GM18907 (cell line): ENCODE measurements at regions not wholly inside any gene's neighbourhood (a gene's known extent, or its start where the extent isn't known, plus 50 kb on each side); places are given as distances from the start of the nearest gene placed in this dataset.
"Not testable (repeated sequence)": the region's sequence is repeated elsewhere in the genome, so short reads cannot be mapped to it uniquely, and the experiment has no call there.

Experiments used
- ATAC-seq: cut with Tn5 transposase; IDR thresholded peaks from one replicate; pipeline ENCODE4 v1.9.1; 2021; ENCODE audit warnings: mild to moderate bottlenecking, moderate library complexity; ENCODE audit not compliant: unreplicated experiment

DNA sequence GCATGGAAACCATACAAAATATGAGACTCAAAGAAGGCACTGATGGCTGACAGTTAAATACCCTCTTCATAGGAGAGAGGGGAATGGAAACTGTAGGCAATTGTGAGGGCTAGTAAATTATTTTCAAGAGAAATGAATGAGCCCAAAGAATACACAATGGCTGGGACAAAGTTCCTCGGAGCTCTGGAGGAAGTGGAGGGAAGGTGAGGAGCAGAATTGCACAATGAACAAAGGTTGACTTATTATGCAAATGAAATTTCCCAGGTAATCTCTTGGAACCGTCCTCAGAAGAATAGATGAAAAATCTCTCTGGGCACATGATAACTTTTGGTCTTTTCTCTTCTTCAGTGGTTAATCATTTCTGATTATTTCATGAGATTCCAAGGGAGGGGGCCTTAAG lies 202.6 kb upstream of the VCX start:
- ATAC-seq, result no peak

DNA sequence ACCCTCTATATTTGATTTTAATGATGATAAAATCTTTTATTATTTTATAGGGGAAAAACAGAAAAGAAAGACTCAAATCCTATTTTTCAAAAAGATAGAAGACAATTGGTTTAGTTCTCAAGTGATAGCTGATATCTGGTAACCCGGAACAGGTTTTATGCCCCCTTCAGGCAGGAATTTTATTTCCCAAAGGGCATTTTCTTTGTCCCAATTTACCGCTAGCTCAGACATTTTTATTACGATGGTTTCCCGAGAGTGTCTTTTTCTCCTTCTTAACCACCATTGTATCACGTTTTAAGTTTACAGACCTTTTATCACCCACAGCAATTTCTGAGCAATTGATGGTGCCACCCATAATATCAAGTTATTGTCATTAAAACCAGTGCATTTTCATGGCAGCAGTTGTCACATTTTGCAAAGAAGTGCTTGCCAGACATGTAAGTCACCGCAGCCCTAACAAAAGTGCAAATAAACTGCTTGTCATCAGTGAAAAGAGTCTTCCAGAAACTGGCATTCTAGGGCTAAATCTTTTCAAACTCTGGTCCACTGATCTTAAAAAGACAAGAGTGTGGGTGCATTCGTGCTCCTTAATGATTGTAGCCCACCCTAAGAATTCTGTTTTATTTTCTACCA lies 204.8 kb upstream of the VCX start:
- ATAC-seq, result no peak

DNA sequence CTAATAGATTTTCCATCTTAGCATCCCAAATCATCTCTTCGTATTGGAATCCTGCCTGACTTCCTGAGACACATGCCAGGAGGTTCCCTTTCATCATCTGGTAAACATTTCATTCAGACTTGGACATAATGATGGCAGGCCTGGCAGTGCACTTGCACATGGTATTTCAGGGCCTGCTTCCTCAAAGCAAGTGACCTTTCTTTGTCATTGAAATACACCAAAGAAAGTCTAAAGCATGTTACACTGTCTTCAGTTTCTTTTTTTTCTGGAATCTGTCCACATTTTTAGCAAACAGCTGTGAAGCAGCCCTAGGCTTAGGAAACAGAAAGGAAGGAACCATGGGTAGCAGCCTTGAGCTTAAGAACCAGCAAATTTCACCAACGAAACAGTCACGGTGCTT lies 205.9 kb upstream of the VCX start:
- ATAC-seq, result no peak

DNA sequence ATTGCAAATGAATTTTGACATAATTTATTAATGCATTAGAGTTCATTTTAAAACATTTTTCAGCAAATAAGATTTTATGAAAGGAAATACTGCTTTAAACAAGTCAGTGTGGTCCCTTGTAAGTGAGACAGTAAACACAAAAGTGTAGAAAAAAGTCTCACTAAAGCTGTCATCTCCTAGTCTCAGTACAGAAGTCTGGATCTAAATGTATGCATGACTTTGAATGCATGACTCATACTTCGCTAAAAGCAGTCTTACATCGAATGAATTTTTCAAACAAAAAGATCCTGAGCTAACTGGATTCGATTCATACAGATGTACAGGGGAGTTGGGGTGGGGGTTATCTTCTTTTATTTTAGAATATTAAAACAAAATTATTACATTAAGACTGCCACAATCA lies 207.4 kb upstream of the VCX start:
- no peak for ATAC-seq

DNA sequence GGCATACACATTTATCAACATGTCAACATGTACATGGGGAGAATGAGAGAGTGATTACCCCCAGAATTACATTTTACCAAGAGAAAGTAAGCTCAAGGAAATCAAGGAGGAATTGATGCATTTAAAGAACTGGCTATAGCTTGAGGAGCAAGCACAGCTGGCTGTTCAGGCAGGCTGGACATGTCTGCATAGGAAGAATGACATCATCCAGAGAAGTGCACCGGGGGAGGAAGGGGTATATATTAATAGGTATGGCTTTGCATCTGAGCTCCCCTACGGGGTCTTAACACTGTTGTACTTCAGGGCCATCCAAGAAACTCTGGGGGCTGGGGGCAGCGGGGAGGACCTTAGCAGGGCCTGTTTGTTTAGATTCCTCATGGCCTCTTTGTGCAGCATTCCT lies 222.4 kb upstream of the VCX start:
- ATAC-seq, result no peak

DNA sequence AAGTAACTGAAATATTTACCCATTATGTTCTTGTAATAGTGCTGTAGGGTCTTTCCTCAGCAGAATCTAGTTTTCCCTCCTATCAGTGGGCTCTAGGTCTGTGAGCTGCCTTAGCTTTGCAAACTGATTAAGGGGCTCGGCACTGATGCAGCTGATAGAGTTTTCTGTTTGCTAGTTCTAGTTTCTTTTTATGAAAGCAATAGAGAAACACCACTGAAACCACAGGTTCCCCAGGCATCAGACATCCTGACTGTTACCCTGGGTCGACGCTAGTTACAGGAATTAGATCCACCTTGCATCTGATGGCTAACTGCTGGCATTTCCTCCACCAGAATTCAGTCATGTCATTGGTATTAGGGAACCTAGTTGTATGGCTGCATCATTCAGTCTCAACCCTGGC lies 225.0 kb upstream of the VCX start:
- ATAC-seq, result no peak

DNA sequence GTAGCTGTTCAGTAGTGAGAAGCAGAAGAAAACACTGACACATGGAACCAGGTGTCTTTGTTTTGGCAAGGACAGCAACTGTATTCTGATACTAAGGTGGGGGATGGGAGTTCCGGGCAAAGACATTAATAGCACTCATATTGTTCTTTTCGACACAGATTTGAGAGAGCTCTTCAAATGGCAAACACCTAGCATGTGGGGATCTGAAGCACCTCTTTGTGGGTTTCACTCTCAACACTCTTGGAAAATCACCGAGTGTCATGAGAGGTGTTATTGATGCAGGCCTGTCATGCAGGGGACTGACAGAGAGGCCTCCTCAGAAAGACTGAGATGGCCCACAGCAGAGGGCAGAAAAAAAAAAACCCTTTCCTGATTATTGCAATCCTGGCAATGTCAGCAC lies 228.4 kb upstream of the VCX start:
- ATAC-seq, result no peak

DNA sequence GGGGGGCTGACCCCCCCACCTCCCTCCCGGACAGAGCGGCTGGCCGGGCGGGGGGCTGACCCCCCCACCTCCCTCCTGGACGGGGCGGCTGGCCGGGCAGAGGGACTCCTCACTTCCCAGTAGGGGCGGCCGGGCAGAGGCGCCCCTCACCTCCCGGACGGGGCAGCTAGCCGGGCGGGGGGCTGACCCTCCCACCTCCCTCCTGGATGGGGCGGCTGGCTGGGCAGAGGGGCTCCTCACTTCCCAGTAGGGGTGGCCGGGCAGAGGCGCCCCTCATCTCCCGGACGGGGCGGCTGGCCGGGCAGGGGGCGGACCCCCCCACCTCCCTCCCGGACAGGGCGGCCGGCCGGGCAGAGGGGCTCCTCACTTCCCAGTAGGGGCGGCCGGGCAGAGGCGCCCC lies 234.3 kb upstream of the VCX start:
- not testable (repeated sequence) for ATAC-seq

DNA sequence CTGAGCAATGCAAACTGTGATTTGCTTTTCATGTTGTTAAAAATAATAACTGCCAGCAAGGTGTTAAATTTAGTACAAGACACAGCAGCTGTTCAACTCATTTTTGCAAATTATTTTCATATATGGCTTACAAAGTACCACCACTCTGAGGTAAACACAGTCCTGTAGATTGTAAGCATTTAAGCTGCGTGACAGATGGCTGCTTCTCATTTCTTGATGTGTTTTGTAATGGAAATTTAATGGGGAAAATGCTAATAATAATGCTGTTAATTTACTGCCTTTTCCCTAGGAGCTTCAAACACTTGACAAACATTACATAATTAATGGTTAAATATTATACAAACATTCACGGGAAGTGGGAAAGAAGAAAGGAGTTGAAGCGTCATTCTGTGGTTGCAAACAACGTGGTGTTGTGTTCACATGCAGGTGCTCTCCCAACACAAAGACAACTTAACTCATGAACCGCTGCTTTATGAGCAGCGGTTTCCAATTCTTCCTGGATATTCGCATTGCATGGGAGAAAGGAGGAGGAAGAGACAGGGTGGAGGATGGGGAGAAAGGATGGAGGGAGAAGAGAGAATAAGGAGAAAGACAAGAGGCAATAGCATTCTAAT lies 236.8 kb upstream of the VCX start:
- no peak for ATAC-seq

DNA sequence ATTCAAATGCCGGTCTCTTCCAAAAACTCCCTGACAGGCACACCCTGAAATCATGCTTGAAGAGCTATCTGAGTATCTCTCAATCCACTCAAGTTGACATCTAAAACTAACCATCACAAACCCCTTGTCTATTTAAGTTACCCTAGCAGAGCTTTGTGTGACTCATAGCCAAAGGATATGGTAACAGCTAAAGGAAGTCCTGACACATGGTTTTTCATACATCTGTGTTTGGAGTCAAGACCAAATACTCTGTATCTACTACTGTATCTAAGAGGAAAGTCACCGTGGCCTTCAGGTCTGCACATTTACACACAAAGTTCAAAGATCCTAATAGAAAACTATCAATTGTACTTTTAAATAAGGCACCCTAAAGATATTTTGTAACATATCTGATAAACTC lies 239.6 kb upstream of the VCX start:
- ATAC-seq, result no peak

DNA sequence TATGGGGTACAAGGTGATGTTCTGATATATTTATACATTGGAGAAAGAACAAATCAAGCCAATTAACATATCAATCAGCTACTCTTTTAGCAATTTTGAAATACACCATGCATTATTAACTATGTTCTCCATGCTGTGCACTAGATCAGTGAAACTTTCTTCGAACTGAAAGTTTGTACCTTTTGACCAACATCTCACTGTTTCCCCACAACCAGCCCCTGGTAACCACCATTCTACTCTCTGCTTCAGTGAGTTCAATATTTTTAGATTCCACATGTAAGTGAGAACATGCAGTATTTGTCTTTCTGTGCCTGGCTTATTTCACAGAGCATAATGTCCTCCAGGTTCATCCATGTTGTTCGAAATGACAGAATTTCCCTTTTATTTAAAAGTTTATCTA lies 246.1 kb upstream of the VCX start:
- no peak for ATAC-seq

DNA sequence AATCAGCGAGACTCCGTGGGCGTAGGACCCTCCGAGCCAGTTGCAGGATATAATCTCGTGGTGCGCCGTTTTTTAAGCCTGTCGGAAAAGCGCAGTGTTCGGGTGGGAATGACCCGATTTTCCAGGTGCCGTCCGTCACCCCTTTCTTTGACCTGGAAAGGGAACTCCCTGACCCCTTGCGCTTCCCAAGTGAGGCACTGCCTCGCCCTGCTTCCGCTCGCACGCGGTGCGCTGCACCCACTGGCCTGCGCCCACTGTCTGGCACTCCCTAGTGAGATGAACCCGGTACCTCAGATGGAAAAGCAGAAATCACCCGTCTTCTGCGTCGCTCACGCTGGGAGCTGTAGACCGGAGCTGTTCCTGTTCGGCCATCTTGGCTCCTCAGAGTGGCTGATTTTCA lies 249.6 kb upstream of the VCX start:
- ATAC-seq, result not testable (repeated sequence)

DNA sequence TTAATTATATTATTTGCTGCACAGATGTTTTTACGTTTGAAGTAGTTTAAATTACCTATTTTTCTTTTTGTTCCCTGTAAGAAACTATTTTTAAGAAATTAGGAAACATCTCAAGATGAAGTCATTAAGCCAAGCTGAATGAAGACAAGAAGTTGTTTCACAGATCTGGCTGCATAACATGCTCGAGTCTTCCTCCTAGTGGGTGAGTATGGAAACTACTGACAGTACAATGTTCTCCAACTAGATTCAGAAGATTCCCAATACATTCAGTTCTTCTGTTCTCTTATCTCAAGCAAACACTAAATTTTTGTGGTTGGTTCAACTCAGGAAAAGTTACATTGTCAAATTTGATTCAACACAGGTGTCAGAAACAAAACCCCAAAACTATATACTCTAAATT lies 256.8 kb upstream of the VCX start:
- ATAC-seq, result peak; percentile 78

DNA sequence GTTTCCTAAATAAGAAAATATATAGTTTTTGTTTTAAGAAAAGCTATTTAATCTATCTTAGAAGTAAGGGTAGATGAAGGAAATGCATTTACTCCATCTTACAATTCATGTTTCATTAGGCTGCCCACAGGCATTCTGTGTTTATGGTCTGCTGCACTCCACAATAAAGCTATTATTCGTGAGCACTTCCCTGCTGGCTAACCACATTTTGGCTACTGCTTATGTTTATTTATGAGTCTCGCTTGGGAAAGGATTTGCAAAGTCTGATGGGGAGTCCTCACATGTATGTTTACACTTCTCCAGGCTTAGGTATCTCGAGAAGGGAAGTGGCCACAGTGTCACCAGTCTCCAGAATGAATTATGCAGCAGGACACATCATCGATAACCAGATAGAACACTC lies 260.8 kb upstream of the VCX start:
- no peak for ATAC-seq

DNA sequence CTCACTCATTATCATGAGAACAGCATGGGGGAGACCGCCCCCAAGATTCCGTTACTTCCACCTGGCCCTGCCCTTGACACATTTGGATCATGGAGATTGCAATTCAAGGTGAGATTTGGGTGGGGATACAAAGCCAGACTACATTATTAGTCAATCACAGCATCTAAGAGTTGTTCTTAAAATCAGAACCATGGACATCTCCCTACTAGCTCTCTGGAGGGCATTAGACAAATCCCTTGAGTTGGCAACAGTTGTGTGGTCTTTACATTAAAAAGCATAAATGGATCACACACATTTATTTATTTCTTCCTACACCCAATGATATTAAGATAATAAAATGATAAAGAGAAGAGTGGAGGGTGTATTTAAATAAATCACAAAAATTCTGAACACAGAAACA lies 262.8 kb upstream of the VCX start:
- no peak for ATAC-seq

DNA sequence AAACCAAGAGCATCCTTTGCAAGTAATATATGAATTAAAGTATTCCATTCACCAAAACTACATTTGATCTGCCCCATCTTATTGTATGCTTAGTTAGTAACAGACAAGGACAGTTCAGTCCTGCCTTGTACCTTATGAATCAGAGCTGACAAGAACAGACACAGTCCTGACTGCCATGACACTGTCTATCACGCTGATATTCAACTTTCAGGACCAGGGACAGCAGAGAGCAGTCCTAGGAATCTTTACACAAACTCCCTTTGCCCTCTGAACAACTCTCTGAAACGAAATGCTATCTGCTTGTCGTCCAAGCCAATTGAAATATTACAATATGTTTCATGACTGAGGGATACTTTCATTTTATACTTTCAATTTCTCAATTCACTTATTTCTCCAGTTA lies 268.6 kb upstream of the VCX start:
- ATAC-seq, result no peak

DNA sequence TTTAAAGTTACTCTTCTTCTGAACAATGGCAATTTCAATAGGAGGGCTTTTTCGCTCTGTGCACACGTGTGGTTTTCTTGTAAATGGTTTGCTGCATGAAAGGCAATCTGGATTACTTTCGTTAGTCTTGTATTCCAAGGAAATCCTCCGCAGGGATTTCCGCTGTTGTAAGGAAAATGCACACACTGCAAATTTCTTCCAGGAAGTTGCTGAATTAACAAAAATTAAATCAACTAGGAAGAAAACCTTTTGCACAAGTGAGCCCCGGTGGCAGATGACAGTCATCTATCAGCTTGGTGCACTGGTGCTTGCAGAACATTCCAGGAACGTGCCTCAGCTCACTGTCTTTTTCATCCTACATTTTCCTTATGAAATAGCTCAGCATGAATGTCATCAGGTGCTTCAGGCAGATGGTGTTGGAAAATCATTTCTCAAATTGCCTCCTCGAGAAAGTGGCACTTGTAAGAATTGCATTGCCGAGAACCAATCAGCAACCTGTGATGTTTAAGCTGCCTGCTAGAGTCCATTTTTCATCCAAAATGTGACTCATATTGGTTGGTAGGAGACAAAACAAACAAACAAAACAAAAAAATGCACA lies 272.4 kb upstream of the VCX start:
- no peak for ATAC-seq

DNA sequence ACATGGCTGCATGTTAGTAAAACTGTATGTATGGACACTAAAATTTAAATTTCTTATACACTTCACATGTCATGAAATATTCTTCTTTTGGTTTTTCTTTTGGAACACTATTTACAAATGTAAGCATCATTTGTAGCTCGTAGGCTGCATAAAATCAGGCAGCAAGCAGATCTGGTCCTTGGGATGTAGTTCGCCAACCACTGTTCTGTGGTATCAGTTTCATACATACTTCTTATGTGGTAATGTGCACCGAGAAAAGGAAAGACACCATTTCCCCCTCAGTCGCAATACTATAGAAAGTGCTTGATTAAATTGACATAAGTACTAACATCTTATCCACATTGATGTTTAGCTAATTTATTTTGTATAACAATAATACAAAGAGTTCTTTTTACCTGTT lies 274.4 kb upstream of the VCX start:
- ATAC-seq, result no peak

DNA sequence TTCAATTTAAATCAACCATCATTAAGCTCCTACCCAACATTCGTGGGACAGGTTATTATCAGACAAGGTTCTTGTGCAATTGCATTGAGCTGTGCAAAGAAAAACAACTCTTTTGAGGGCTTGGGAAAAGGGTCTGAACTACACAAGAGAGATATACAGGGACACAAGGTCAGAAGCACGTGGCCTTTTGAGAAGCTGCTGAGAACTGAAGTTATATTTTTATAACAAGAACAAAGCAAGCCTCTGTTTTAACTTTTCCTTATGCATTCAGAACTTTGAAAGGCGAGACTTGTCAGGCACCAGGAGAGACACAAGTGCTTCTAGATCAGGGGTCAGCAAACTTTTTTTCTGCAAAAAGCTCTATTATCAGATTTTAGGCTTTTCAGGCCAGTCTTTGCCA lies 274.8 kb upstream of the VCX start:
- ATAC-seq, result no peak

DNA sequence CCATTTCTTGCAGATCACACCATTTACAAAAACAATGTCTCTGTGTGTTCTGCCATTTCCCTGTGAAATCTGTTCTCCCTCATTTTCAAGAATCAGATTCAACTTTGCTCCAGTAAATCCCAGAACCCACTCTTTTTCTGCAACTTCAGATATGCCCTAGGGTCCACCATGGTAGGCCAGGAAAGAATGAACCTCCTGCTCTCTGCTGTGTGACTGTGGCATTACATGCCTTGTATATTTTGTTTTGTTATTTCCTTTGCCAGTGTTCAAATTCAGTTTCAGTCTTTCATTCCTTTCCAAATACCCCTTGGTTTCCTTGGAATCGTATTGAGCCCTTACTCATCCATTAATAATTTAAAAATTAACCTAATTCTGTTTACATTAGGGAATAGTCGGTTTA lies 290.2 kb upstream of the VCX start:
- ATAC-seq, result no peak

DNA sequence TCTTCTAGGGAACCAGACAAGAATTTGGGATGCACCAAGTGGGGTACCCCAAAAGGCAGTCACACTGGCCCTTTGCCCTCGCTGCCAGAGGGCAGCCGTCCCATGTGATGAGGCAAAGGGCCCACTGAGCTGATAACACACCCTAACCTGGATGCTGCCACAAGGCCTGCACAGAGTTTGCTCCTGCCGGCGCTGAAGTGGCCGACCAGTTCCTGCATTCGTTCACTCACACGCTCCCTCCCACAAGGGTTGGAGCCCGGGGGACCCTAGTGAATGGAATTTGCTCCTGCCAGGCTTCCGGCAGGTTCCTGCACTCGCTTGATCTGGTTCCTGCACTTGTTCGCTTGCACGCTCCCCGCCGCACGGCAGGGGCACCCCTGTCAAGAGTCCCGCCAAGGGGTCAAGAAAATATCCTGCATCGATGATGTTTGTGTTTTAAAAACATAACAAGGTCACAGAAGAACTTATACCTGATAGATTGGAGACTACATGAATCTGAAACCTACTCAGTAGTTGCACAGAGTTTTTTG lies 296.4 kb upstream of the VCX start:
- ATAC-seq, result no peak

DNA sequence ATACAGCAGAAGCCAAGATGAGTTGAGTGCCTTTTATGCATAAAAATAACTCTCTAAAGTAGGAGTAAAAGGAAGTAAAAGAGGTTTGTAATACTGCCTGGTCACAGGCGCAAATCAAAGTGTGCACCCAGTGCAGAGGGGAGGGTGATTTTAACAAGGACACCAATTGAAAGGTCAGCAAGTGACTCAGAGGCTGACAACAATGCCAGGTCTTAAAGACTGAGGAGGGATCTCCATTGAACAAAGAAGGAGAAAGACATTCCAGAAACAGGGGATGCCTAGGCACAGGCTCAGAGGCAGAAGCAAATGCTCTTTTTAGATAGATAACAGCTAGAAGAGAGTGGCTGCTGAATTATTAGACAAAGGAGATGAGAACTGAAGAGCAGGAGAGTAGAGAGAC lies 297.4 kb upstream of the VCX start:
- ATAC-seq, result no peak
